GM23338 (cell line): ENCODE measurements at regions not wholly inside any gene's neighbourhood (a gene's known extent, or its start where the extent isn't known, plus 50 kb on each side); places are given as distances from the start of the nearest gene placed in this dataset.

Source experiments
- EZH2phosphoT487 ChIP-seq: fragments of 200-600 bp; sonication (generic); IDR thresholded peaks from one replicate; pipeline ENCODE4 v1.8.1; 2018; ENCODE audit warnings: antibody characterized with exemption; ENCODE audit not compliant: unreplicated experiment
- JUNB ChIP-seq: IDR thresholded peaks from one replicate; pipeline ENCODE4 v1.6.1; 2016; ENCODE audit warnings: antibody characterized with exemption; ENCODE audit not compliant: unreplicated experiment
- ZNF114 ChIP-seq: fragments of 250-450 bp; sonication (Bioruptor Pico); IDR thresholded peaks from 2 replicates; pipeline ENCODE4 v1.5.0; 2020; ENCODE audit warnings: mild to moderate bottlenecking, moderate library complexity
- ZNF331 ChIP-seq: fragments of 250-450 bp; sonication (Bioruptor Pico); IDR thresholded peaks from 2 replicates; pipeline ENCODE4 v1.5.0; 2020; ENCODE audit warnings: low read depth, mild to moderate bottlenecking, moderate library complexity
- TF ChIP-seq, protein P1 (sequence below): fragments of 250-450 bp; sonication (Bioruptor Pico); IDR thresholded peaks from 2 replicates; pipeline ENCODE4 v1.5.0; 2020; ENCODE audit warnings: mild to moderate bottlenecking, moderate library complexity
- TF ChIP-seq, protein P2 (sequence below): IDR thresholded peaks from 2 replicates; pipeline ENCODE4 v1.6.1; 2016; ENCODE audit warnings: antibody characterized with exemption
- TF ChIP-seq, protein P3 (sequence below): IDR thresholded peaks from one replicate; pipeline ENCODE4 v1.6.1; 2018; ENCODE audit warnings: antibody characterized with exemption; ENCODE audit not compliant: unreplicated experiment

GRCh38 chr9:109599711-109600110 is 101.6 kb upstream of the PTPN3 start (continued):
- TF ChIP-seq, protein P1, sequence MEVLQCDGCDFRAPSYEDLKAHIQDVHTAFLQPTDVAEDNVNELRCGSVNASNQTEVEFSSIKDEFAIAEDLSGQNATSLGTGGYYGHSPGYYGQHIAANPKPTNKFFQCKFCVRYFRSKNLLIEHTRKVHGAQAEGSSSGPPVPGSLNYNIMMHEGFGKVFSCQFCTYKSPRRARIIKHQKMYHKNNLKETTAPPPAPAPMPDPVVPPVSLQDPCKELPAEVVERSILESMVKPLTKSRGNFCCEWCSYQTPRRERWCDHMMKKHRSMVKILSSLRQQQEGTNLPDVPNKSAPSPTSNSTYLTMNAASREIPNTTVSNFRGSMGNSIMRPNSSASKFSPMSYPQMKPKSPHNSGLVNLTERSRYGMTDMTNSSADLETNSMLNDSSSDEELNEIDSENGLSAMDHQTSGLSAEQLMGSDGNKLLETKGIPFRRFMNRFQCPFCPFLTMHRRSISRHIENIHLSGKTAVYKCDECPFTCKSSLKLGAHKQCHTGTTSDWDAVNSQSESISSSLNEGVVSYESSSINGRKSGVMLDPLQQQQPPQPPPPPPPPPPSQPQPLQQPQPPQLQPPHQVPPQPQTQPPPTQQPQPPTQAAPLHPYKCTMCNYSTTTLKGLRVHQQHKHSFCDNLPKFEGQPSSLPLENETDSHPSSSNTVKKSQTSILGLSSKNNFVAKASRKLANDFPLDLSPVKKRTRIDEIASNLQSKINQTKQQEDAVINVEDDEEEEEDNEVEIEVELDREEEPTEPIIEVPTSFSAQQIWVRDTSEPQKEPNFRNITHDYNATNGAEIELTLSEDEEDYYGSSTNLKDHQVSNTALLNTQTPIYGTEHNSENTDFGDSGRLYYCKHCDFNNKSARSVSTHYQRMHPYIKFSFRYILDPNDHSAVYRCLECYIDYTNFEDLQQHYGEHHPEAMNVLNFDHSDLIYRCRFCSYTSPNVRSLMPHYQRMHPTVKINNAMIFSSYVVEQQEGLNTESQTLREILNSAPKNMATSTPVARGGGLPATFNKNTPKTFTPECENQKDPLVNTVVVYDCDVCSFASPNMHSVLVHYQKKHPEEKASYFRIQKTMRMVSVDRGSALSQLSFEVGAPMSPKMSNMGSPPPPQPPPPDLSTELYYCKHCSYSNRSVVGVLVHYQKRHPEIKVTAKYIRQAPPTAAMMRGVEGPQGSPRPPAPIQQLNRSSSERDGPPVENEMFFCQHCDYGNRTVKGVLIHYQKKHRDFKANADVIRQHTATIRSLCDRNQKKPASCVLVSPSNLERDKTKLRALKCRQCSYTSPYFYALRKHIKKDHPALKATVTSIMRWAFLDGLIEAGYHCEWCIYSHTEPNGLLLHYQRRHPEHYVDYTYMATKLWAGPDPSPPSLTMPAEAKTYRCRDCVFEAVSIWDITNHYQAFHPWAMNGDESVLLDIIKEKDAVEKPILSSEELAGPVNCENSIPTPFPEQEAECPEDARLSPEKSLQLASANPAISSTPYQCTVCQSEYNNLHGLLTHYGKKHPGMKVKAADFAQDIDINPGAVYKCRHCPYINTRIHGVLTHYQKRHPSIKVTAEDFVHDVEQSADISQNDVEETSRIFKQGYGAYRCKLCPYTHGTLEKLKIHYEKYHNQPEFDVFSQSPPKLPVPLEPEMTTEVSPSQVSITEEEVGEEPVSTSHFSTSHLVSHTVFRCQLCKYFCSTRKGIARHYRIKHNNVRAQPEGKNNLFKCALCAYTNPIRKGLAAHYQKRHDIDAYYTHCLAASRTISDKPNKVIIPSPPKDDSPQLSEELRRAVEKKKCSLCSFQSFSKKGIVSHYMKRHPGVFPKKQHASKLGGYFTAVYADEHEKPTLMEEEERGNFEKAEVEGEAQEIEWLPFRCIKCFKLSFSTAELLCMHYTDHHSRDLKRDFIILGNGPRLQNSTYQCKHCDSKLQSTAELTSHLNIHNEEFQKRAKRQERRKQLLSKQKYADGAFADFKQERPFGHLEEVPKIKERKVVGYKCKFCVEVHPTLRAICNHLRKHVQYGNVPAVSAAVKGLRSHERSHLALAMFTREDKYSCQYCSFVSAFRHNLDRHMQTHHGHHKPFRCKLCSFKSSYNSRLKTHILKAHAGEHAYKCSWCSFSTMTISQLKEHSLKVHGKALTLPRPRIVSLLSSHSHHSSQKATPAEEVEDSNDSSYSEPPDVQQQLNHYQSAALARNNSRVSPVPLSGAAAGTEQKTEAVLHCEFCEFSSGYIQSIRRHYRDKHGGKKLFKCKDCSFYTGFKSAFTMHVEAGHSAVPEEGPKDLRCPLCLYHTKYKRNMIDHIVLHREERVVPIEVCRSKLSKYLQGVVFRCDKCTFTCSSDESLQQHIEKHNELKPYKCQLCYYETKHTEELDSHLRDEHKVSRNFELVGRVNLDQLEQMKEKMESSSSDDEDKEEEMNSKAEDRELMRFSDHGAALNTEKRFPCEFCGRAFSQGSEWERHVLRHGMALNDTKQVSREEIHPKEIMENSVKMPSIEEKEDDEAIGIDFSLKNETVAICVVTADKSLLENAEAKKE (CRISPR knock-in tag) = no peak
- TF ChIP-seq, protein P2, sequence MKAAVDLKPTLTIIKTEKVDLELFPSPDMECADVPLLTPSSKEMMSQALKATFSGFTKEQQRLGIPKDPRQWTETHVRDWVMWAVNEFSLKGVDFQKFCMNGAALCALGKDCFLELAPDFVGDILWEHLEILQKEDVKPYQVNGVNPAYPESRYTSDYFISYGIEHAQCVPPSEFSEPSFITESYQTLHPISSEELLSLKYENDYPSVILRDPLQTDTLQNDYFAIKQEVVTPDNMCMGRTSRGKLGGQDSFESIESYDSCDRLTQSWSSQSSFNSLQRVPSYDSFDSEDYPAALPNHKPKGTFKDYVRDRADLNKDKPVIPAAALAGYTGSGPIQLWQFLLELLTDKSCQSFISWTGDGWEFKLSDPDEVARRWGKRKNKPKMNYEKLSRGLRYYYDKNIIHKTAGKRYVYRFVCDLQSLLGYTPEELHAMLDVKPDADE = no peak
- no peak for TF ChIP-seq ZNF114 (CRISPR knock-in tag)
- TF ChIP-seq ZNF331 = no peak
- TF ChIP-seq JUNB = no peak
- TF ChIP-seq, protein P3, sequence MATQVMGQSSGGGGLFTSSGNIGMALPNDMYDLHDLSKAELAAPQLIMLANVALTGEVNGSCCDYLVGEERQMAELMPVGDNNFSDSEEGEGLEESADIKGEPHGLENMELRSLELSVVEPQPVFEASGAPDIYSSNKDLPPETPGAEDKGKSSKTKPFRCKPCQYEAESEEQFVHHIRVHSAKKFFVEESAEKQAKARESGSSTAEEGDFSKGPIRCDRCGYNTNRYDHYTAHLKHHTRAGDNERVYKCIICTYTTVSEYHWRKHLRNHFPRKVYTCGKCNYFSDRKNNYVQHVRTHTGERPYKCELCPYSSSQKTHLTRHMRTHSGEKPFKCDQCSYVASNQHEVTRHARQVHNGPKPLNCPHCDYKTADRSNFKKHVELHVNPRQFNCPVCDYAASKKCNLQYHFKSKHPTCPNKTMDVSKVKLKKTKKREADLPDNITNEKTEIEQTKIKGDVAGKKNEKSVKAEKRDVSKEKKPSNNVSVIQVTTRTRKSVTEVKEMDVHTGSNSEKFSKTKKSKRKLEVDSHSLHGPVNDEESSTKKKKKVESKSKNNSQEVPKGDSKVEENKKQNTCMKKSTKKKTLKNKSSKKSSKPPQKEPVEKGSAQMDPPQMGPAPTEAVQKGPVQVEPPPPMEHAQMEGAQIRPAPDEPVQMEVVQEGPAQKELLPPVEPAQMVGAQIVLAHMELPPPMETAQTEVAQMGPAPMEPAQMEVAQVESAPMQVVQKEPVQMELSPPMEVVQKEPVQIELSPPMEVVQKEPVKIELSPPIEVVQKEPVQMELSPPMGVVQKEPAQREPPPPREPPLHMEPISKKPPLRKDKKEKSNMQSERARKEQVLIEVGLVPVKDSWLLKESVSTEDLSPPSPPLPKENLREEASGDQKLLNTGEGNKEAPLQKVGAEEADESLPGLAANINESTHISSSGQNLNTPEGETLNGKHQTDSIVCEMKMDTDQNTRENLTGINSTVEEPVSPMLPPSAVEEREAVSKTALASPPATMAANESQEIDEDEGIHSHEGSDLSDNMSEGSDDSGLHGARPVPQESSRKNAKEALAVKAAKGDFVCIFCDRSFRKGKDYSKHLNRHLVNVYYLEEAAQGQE = no peak
- no peak for TF ChIP-seq EZH2phosphoT487
